GM11168 (cell line): ENCODE measurements at regions not wholly inside any gene's neighbourhood (a gene's known extent, or its start where the extent isn't known, plus 50 kb on each side); places are given as distances from the start of the nearest gene placed in this dataset.
"Not testable (repeated sequence)": the region's sequence is repeated elsewhere in the genome, so short reads cannot be mapped to it uniquely, and the experiment has no call there.

ENCODE experiments used
- in situ Hi-C: fragments of 300-500 bp; cut with MboI; formaldehyde crosslinking; loops from one replicate; pipeline ENCODE4 v1.12.0; 2022; ENCODE audit warnings: low sequenced_read_pairs; ENCODE audit not compliant: unreplicated experiment

DNA sequence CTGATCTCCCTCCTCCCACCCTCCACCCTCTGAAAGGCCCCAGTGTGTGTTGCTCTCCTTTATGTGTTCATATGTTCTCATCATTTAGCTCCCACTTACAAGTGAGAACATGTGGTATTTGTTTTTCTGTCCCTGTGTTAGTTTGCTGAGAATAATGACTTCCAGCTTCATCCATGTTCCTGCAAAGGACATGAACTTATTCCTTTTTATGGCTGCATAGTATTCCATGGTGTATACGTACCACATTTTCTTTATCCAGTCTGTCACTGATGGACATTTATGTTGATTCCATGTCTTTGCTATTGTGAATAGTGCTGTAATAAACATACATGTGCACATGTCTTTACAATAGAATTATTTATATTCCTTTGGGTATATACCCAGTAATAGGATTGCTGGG, 67.0 kb upstream of the ARL15 start:
- in situ Hi-C loops, result not testable (repeated sequence)

DNA sequence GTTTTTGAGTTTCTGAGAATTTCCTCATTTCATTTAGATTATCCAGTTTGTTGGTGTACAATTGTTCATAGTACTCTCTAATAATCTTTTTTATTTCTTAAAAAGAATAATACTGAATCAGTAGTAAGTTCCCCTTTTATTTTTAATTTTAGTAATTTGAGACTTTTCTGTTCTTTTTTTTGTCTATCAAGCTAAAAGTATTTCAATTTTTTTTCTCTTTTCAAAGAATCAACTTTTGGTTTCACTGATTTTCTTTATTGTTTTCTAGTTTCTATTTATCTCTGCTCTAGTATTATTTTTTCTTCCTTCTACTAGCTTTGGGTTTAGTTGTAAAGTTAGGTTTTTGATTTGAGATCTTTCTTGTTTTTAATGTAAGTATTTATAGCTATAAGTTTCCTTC, 60.6 kb upstream of the ARL15 start:
- in situ Hi-C loops, result no loop called here

DNA sequence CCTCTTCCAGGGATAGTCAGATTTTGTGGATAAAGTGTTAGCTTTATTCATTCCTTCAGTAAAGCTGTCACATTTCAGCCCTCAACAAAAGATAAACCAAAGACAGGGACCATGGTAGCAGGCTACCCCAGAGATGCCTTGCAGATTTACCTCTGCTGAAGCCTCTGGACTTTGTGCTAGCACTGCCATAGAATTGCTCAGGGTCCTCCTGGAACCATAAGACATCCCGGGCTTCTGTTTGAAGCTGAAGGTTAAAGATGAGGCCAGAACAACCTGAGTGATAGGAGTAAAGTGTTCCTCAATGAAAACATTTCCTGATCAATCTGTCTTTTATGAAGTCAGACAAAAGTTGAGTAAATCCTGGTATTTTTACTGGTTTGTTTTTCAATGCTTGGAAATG, 57.5 kb upstream of the ARL15 start:
- in situ Hi-C loops, result no loop called here

DNA sequence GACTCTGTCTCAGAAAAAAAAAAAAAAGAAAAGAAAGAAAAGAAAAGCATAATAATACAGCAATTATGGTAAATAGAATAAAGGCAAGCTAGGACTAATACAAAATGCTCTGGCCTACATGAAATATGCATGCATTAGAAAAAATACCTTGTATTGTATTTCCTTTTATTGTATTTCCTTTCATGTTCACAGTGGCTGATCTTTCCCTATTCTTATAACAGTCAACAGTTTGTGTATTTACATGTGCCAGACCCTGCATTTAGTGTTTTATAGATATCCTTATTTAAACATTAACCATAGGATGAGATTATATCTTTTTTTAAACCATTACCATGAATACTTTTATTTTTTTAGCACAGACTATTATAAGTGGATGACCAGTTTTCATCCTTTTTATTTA, 56.3 kb upstream of the ARL15 start:
- in situ Hi-C loops, result no loop called here

DNA sequence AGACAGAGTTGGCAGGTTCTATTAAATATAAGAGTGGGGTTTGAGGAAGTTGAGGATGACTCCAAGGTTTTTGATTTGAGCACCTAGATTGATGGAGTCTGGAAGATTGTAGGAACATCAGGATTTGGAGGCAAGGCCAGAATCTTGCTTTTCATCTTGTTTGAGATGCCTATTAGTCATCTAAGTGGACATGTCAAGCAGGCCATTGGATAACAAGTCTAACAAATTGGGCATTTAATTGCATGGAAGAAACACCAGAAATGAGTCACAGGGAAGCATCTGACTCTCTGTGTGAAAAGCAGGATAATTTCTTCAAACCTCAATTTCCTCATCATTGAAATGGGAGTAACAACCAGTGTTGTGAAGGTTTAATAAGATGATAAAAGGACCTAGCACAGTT, 53.3 kb upstream of the ARL15 start:
- in situ Hi-C loops, result no loop called here

DNA sequence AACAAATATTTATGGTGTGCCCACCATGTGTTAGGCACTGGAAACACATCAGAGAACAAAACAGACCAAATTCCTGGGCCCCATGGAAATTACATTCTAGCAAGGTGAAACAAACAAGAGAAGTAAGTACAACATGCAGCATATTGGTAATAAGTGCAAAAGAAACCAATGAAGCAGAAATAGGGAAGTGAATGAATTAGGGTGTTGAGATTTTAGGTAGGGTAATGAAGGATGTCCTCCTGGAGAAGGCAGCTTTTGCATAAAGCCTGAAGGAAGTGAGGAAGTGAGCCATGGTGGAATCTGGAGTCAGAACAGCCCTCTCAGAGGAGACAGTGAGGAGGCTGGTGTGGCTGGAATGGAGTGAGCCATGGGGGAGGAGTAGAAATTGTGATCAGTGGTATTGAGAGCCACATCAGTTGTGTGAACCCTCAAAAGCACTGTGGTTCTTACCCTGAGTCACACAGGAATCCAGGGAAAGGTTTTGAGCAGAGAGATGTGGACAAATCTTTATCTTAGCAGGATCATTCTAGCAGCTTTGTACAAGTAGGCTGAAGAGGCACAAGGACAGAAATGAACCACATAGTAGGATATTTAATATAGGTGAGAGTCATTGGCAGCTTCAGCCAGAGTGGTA, 52.7 kb upstream of the ARL15 start:
- in situ Hi-C loops, result no loop called here

DNA sequence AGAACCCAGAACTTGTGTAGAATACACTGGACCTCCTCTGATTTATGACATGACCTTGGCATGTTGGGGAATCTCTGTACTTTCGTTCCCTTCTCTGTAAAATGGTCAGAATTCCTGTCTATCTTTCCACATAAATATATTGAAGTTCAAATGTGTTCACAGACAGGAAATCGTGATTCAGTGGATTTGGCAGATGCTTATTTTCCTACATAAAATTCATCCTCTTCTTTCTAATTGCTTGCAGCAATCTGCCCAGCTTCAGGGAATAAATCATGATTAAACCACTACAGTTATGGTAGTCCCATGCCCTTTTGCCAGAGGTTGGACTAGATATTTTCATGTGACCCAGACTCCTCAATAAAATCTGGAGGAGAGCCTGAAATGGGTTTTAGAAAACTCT, 52.1 kb upstream of the ARL15 start:
- in situ Hi-C loops, result no loop called here

DNA sequence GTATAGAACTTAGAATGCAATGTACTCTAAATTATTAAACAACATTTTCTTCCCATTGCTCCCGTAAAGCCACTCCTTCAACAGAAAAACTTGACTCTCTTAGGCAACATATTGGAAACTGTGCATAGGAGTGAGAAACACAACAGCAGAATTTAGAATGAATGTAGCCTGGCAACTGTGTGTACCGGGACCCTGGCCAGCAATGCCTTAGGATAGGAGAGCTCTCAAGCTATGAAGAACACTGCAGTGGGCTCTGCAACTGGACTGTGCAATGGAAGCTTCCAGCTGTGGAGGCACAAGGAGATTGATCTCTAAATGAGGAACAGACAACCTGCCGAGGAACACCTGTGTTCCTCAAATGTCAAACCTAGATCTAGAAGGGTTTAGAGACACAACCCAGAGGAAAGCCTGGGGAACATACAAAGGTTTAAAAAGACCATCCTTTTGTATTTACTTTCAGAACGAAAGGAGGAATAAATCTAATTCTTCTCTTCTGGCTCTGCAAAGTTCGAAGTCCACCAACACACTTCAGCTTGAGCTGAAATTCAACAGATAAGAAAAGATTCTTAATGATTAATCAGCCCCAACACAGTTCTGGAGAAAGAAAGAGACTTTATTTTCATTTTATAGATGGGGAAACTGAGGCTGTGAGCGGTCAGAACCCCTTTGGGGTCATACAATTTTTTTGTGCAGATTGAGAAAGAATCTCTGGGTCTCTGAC, 51.5 kb upstream of the ARL15 start:
- in situ Hi-C loops, result no loop called here

DNA sequence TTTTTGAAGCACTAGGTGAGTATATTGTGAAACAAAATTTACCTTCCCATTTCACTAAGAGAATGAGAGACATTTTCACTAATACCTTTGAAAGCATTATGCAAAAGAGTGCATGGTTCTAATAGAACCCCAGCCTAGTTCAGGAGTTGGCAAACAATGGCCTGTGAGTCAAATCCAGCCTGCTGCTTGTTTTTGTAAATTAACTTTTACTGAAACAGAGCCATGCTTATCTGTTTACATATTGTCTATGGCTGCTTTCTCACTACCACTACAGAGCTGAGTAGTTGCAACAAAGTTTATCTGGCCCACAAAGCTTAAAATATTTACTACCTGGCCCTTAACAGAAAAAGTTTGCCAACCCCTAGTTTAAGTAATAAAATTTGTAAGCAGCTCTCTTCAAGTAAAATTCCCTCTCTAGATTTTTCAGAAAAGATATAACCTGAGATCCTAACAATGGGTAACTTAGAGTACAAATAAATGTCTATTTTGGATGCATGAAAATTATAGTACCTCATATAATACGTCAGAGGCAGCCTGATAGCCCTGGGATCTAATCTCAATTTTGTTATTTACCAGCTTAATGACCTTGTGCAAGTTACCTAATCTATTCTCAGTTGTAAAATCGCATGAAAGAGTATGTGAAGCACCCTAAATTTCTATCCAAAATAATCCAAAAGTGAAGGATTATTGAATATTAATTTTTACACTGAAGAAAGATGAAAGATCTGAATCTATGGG, 50.7 kb upstream of the ARL15 start:
- in situ Hi-C loops, result no loop called here
